Loucy (cell line): ENCODE measurements at regions not wholly inside any gene's neighbourhood (a gene's known extent, or its start where the extent isn't known, plus 50 kb on each side); places are given as distances from the start of the nearest gene placed in this dataset.
"Not testable (repeated sequence)": the region's sequence is repeated elsewhere in the genome, so short reads cannot be mapped to it uniquely, and the experiment has no call there.

Experiments
- EZH2phosphoT487 ChIP-seq: fragments of 200-600 bp; IDR thresholded peaks from 2 replicates; pipeline ENCODE4 v1.6.1; 2018; ENCODE audit warnings: antibody characterized with exemption, mild to moderate bottlenecking, moderate library complexity, borderline replicate concordance
- TF ChIP-seq, protein P1 (sequence below): fragments of 200-600 bp; sonication (generic); conservative IDR thresholded peaks from 2 replicates; pipeline ENCODE4 v1.5.1; 2014; ENCODE audit warnings: mild to moderate bottlenecking, antibody characterized with exemption, low read length

DNA sequence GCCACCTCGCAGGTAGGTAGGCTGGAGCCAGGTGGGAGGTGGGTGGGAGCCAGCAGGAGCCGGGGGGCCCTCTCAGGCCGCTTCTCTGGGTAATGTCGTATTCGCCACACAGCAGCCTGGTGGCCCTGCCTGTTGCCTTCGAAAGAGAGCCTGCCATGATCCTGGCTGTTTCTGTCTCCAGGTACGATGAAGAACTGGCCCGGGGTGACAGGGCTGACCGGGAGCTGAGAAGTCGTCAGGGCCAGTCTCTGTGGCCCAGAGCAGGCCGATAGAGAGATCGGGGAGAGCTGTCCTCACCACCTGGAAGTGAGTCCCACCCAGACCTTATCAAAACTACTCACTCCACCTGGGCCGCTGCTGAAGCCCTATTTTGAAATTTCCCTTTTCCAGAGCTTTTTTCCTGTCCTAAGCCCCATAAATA is 123.9 kb upstream of the TPTE start:
- TF ChIP-seq, protein P1, sequence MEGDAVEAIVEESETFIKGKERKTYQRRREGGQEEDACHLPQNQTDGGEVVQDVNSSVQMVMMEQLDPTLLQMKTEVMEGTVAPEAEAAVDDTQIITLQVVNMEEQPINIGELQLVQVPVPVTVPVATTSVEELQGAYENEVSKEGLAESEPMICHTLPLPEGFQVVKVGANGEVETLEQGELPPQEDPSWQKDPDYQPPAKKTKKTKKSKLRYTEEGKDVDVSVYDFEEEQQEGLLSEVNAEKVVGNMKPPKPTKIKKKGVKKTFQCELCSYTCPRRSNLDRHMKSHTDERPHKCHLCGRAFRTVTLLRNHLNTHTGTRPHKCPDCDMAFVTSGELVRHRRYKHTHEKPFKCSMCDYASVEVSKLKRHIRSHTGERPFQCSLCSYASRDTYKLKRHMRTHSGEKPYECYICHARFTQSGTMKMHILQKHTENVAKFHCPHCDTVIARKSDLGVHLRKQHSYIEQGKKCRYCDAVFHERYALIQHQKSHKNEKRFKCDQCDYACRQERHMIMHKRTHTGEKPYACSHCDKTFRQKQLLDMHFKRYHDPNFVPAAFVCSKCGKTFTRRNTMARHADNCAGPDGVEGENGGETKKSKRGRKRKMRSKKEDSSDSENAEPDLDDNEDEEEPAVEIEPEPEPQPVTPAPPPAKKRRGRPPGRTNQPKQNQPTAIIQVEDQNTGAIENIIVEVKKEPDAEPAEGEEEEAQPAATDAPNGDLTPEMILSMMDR = not testable (repeated sequence)
- not testable (repeated sequence) for TF ChIP-seq EZH2phosphoT487
